GM12892 (cell line): ENCODE measurements at regions not wholly inside any gene's neighbourhood (a gene's known extent, or its start where the extent isn't known, plus 50 kb on each side); places are given as distances from the start of the nearest gene placed in this dataset.

Experiments used
- POLR2A ChIP-seq: IDR thresholded peaks from 2 replicates; pipeline ENCODE4 v1.6.1; 2011; ENCODE audit warnings: low read depth, low read length, control low read depth
- TAF1 ChIP-seq: IDR thresholded peaks from 2 replicates; pipeline ENCODE4 v1.6.1; 2011; ENCODE audit warnings: low read depth, mild to moderate bottlenecking, control low read depth, low read length, borderline replicate concordance

GRCh38 chr7:38102507-38102906 lies 75.5 kb upstream of the STARD3NL start:
- no peak for TF ChIP-seq POLR2A
- TF ChIP-seq TAF1, result no peak
